ENCODE measurements at regions not wholly inside any gene's neighbourhood (a gene's known extent, or its start where the extent isn't known, plus 50 kb on each side); places are given as distances from the start of the nearest gene placed in this dataset.

GRCh38 chr6:170038708-170039107 lies 252.2 kb downstream of the DLL1 start:
- Histone ChIP-seq H3K9ac (replicated peaks; ENCODE audit: extremely low read depth, insufficient read depth, low read length) (no peak overlapping the region), H3K4me2 (ENCODE audit: insufficient read depth, low read length) (no peak overlapping the region), H3K36me3 (ENCODE audit: control insufficient read depth in 2 of 2, extremely low read depth in 1 of 2, insufficient read depth in 2 of 2, low read length in 2 of 2) (no peaks in the 10 kb centered on the region), H2AFZ (ENCODE audit: low read depth, low read length) (no peak overlapping the region), H3K9me3 (replicated peaks; ENCODE audit: control insufficient read depth, insufficient read depth, low read length) (no peaks in the 10 kb centered on the region), H3K9me1 (replicated peaks; ENCODE audit: control insufficient read depth, extremely low read depth, insufficient read depth, low read length) (no peaks in the 10 kb centered on the region), H3K27me3 (ENCODE audit: control insufficient read depth in 2 of 2, insufficient read depth in 2 of 2, low read length in 2 of 2) (no peaks in the 10 kb centered on the region), H3K79me2 (ENCODE audit: control insufficient read depth, insufficient read depth, low read length) (no peaks in the 10 kb centered on the region), H3K4me1 (ENCODE audit: control insufficient read depth, extremely low read depth, insufficient read depth, low read length) (no peaks in the 10 kb centered on the region), H3K27ac (ENCODE audit: insufficient read depth, low read depth, low read length) (no peak overlapping the region), H4K20me1 (replicated peaks; ENCODE audit: control insufficient read depth, extremely low read depth, insufficient read depth, low read length) (no peaks in the 10 kb centered on the region), H3K4me3 (replicated peaks in 1 of 3; ENCODE audit: insufficient read depth in 1 of 3, low read depth in 1 of 3, low read length in 3 of 3) (no peak overlapping the region)
- POLR2A ChIA-PET, result no interaction called here
- intact Hi-C loops (cut with micrococcal nuclease) (no loop called here), dilution Hi-C loops (cut with MboI; ENCODE audit: extremely low pct_ligation_motif_present, low sequenced_read_pairs) (no loop called here)
- CTCF ChIA-PET, result no interaction called here
- TF ChIP-seq CTCF (IDR thresholded peaks at IDR 0.05; ENCODE audit: extremely low read depth in 1 of 2, insufficient read depth in 1 of 2, low read depth in 1 of 2, low read length in 2 of 2) (no peak), JUN (IDR thresholded peaks at IDR 0.05; ENCODE audit: borderline replicate concordance, insufficient read depth, insufficient read length, low read depth) (no peak), EZH2 (IDR thresholded peaks at IDR 0.05; ENCODE audit: borderline replicate concordance, low read depth, low read length, severe bottlenecking) (no peak), POLR2AphosphoS5 (IDR thresholded peaks at IDR 0.05; ENCODE audit: insufficient read depth, low read depth, low read length) (no peak)
- DNase-seq (ENCODE audit: low read depth, low spot score) (no peak), FAIRE-seq (no peak)
- BruUV-seq (replicated peaks), result no TSS peak

GRCh38 chr6:170038251-170038650 lies 252.6 kb downstream of the DLL1 start:
- Histone ChIP-seq H3K4me3 (replicated peaks in 1 of 3; ENCODE audit: insufficient read depth in 1 of 3, low read depth in 1 of 3, low read length in 3 of 3) (no peak overlapping the region), H3K9me1 (replicated peaks; ENCODE audit: control insufficient read depth, extremely low read depth, insufficient read depth, low read length) (no peaks in the 10 kb centered on the region), H3K36me3 (ENCODE audit: control insufficient read depth in 2 of 2, extremely low read depth in 1 of 2, insufficient read depth in 2 of 2, low read length in 2 of 2) (no peaks in the 10 kb centered on the region), H3K79me2 (ENCODE audit: control insufficient read depth, insufficient read depth, low read length) (no peaks in the 10 kb centered on the region), H3K9me3 (replicated peaks; ENCODE audit: control insufficient read depth, insufficient read depth, low read length) (no peaks in the 10 kb centered on the region), H3K4me1 (ENCODE audit: control insufficient read depth, extremely low read depth, insufficient read depth, low read length) (no peaks in the 10 kb centered on the region), H2AFZ (ENCODE audit: low read depth, low read length) (no peak overlapping the region), H4K20me1 (replicated peaks; ENCODE audit: control insufficient read depth, extremely low read depth, insufficient read depth, low read length) (no peaks in the 10 kb centered on the region), H3K27ac (ENCODE audit: insufficient read depth, low read depth, low read length) (no peak overlapping the region), H3K27me3 (ENCODE audit: control insufficient read depth in 2 of 2, insufficient read depth in 2 of 2, low read length in 2 of 2) (no peaks in the 10 kb centered on the region), H3K4me2 (ENCODE audit: insufficient read depth, low read length) (no peak overlapping the region), H3K9ac (replicated peaks; ENCODE audit: extremely low read depth, insufficient read depth, low read length) (no peak overlapping the region)
- no peak for DNase-seq (ENCODE audit: low read depth, low spot score)
- no TSS peak for BruUV-seq (replicated peaks)
- TF ChIP-seq GATA2 (IDR thresholded peaks at IDR 0.05; ENCODE audit: insufficient read depth, insufficient read length, low read depth, low read length) (no peak), FOS (IDR thresholded peaks at IDR 0.05; ENCODE audit: borderline replicate concordance, insufficient read depth, low read length) (no peak), POLR2A (IDR thresholded peaks at IDR 0.05; ENCODE audit: low read depth, low read length) (no peak), EZH2 (IDR thresholded peaks at IDR 0.05; ENCODE audit: borderline replicate concordance, low read depth, low read length, severe bottlenecking) (no peak), CTCF (IDR thresholded peaks at IDR 0.05; ENCODE audit: extremely low read depth in 1 of 2, insufficient read depth in 1 of 2, low read depth in 1 of 2, low read length in 2 of 2) (no peak), MYC (IDR thresholded peaks at IDR 0.05; ENCODE audit: low read depth, low read length) (no peak), POLR2AphosphoS5 (IDR thresholded peaks at IDR 0.05; ENCODE audit: insufficient read depth, low read depth, low read length) (no peak), JUN (IDR thresholded peaks at IDR 0.05; ENCODE audit: borderline replicate concordance, insufficient read depth, insufficient read length, low read depth) (no peak), MAX (IDR thresholded peaks at IDR 0.05; ENCODE audit: insufficient read depth, insufficient read length) (no peak)
- intact Hi-C loops (cut with micrococcal nuclease), result no loop called here
- ChIA-PET POLR2A (no interaction called here), CTCF (no interaction called here)
- dilution Hi-C loops (cut with MboI; ENCODE audit: extremely low pct_ligation_motif_present, low sequenced_read_pairs), result no loop called here
- no peak for FAIRE-seq
